HFFc6 (cell line): ENCODE measurements at regions not wholly inside any gene's neighbourhood (a gene's known extent, or its start where the extent isn't known, plus 50 kb on each side); places are given as distances from the start of the nearest gene placed in this dataset.
A peak's percentile ranks its signal among the peaks of the same experiment; 100 is the strongest.

Experiments
- DNase-seq: peaks from one replicate; pipeline ENCODE4 v3.0.0-alpha.2; 2018
- H3K27ac Mint-ChIP-seq: 2 replicates; pipeline ENCODE4 v1.8.0; 2020; ENCODE audit warnings: mild to moderate bottlenecking, mixed read lengths
- H3K27me3 Mint-ChIP-seq: 2 replicates; pipeline ENCODE4 v1.8.0; 2021; ENCODE audit warnings: mild to moderate bottlenecking, moderate library complexity, mixed read lengths; ENCODE audit not compliant: insufficient read depth
- H3K36me3 Mint-ChIP-seq: 2 replicates; pipeline ENCODE4 v1.8.0; 2021; ENCODE audit warnings: low read depth, mixed read lengths
- H3K4me1 Mint-ChIP-seq: 2 replicates; pipeline ENCODE4 v1.8.0; 2020; ENCODE audit warnings: low read depth, mixed read lengths
- H3K4me3 Mint-ChIP-seq: 2 replicates; pipeline ENCODE4 v1.8.0; 2020; ENCODE audit warnings: mild to moderate bottlenecking, moderate library complexity, mixed read lengths
- H3K9me3 Mint-ChIP-seq: 2 replicates; pipeline ENCODE4 v1.8.0; 2020; ENCODE audit warnings: mild to moderate bottlenecking, mixed read lengths
- CTCF ChIP-seq: fragments of 200-600 bp; sonication (generic); IDR thresholded peaks from 2 replicates; pipeline ENCODE4 v1.5.0; 2021; ENCODE audit warnings: antibody characterized with exemption, mild to moderate bottlenecking

- Mint-ChIP-seq H3K27ac (no peak overlapping the region), H3K36me3 (no peaks in the 10 kb centered on the region), H3K4me3 (no peak overlapping the region), H3K27me3 (peaks cover 5% of the 10 kb centered on the region; the same call in 1 of the 2 replicates), H3K9me3 (no peaks in the 10 kb centered on the region), H3K4me1 (no peaks in the 10 kb centered on the region)
- DNase-seq: no peak
- TF ChIP-seq CTCF: no peak
Measured at GRCh38 chr14:62110941-62111340, 348.7 kb downstream of the SNAPC1 start.

GRCh38 chr14:62117010-62117750 lies 355.0 kb downstream of the SNAPC1 start:
- peaks cover 10% of the 10 kb centered on the region; the same call in 1 of the 2 replicates for H3K4me1 Mint-ChIP-seq
- no peaks in the 10 kb centered on the region for H3K36me3 Mint-ChIP-seq
- H3K9me3 Mint-ChIP-seq: no peaks in the 10 kb centered on the region
- peak; percentile 62 for TF ChIP-seq CTCF
- H3K27me3 Mint-ChIP-seq: peaks cover 8% of the 10 kb centered on the region
- DNase-seq: peak; percentile 70
- H3K27ac Mint-ChIP-seq: peak overlapping the region; percentile 65; the same call in 1 of the 2 replicates
- H3K4me3 Mint-ChIP-seq: peak overlapping the region; percentile 78

GRCh38 chr14:62117751-62118105 lies 355.5 kb downstream of the SNAPC1 start:
- H3K27me3 Mint-ChIP-seq: peaks cover 8% of the 10 kb centered on the region

GRCh38 chr14:62118461-62118860 lies 356.2 kb downstream of the SNAPC1 start:
- DNase-seq: no peak
- Mint-ChIP-seq H3K4me1 (peaks cover 10% of the 10 kb centered on the region; the same call in 1 of the 2 replicates), H3K27ac (no peak overlapping the region), H3K36me3 (no peaks in the 10 kb centered on the region), H3K9me3 (no peaks in the 10 kb centered on the region), H3K27me3 (peaks cover 8% of the 10 kb centered on the region), H3K4me3 (no peak overlapping the region)
- no peak for TF ChIP-seq CTCF

More at GRCh38 chr14:62117751-62118105, 355.5 kb downstream of the SNAPC1 start:
- TF ChIP-seq CTCF: no peak
- Mint-ChIP-seq H3K9me3 (no peaks in the 10 kb centered on the region), H3K36me3 (no peaks in the 10 kb centered on the region), H3K4me3 (peak overlapping the region; percentile 78), H3K4me1 (peaks cover 10% of the 10 kb centered on the region; the same call in 1 of the 2 replicates), H3K27ac (no peak overlapping the region)
- DNase-seq: no peak

GRCh38 chr14:62118871-62119270 lies 356.7 kb downstream of the SNAPC1 start:
- Mint-ChIP-seq H3K36me3 (no peaks in the 10 kb centered on the region), H3K4me1 (peaks cover 10% of the 10 kb centered on the region; the same call in 1 of the 2 replicates), H3K27me3 (peaks cover 8% of the 10 kb centered on the region), H3K27ac (no peak overlapping the region), H3K4me3 (no peak overlapping the region), H3K9me3 (no peaks in the 10 kb centered on the region)
- TF ChIP-seq CTCF: no peak
- DNase-seq: no peak
